ENCODE measurements at regions not wholly inside any gene's neighbourhood (a gene's known extent, or its start where the extent isn't known, plus 50 kb on each side); places are given as distances from the start of the nearest gene placed in this dataset.

GRCh38 chr9:126125177-126125576 lies 201.5 kb upstream of the MVB12B start:
- Histone ChIP-seq H2AFZ (ENCODE audit: low read length) (no peak overlapping the region), H3K23me2 (ENCODE audit: low read depth, low read length) (no peaks in the 10 kb centered on the region), H4K20me1 (replicated peaks in 1 of 2; ENCODE audit: control insufficient read depth in 1 of 2, insufficient read depth in 2 of 2, low read length in 2 of 2) (no peaks in the 10 kb centered on the region), H4K8ac (ENCODE audit: extremely low read depth, insufficient read depth, low read length) (no peak overlapping the region), H3K79me1 (ENCODE audit: low read depth, low read length) (no peaks in the 10 kb centered on the region), H3K4me3 (ENCODE audit: extremely low read depth in 1 of 4, insufficient read depth in 2 of 4, low read depth in 3 of 4, low read length in 4 of 4) (no peak overlapping the region), H2BK120ac (replicated peaks; ENCODE audit: low read depth, low read length) (no peak overlapping the region), H2BK15ac (ENCODE audit: low read length) (no peak overlapping the region), H3K27me3 (replicated peaks in 1 of 4; ENCODE audit: control insufficient read depth in 3 of 4, extremely low read depth in 1 of 4, insufficient read depth in 3 of 4, low read length in 3 of 4) (no peaks in the 10 kb centered on the region), H3K56ac (replicated peaks; ENCODE audit: insufficient read length, low read depth, low read length) (no peak overlapping the region), H2AK5ac (ENCODE audit: low read depth, low read length) (no peak overlapping the region), H3K9ac (replicated peaks in 1 of 4; ENCODE audit: extremely low read depth in 1 of 4, low read depth in 3 of 4, low read length in 3 of 4) (no peak overlapping the region), H3K14ac (ENCODE audit: insufficient read length) (no peak overlapping the region), H3K79me2 (ENCODE audit: control insufficient read depth in 1 of 2, insufficient read depth in 2 of 2, low read length in 2 of 2) (no peaks in the 10 kb centered on the region), H2BK12ac (ENCODE audit: low read depth, low read length) (no peak overlapping the region), H3K27ac (ENCODE audit: low read depth, low read length) (no peak overlapping the region), H3K9me3 (ENCODE audit: insufficient read depth in 2 of 2, low read depth in 1 of 2, low read length in 1 of 2) (no peaks in the 10 kb centered on the region), H4K91ac (replicated peaks; ENCODE audit: insufficient read length, low read length) (no peak overlapping the region), H3K23ac (ENCODE audit: insufficient read length) (no peak overlapping the region), H3K4ac (replicated peaks; ENCODE audit: insufficient read length, low read depth, low read length) (no peak overlapping the region), H2BK5ac (ENCODE audit: low read depth, low read length) (no peak overlapping the region), H2BK20ac (ENCODE audit: low read length) (no peak overlapping the region), H3K18ac (ENCODE audit: extremely low read depth, low read length) (no peak overlapping the region), H4K5ac (ENCODE audit: insufficient read length, low read depth, low read length) (no peak overlapping the region), H3K4me1 (replicated peaks in 1 of 4; ENCODE audit: control insufficient read depth in 3 of 4, insufficient read depth in 4 of 4, low read length in 3 of 4) (no peaks in the 10 kb centered on the region; a peak in 1 of 7 replicates), H3K36me3 (ENCODE audit: control insufficient read depth in 2 of 4, insufficient read depth in 4 of 4, low read length in 3 of 4) (no peaks in the 10 kb centered on the region), H3K4me2 (ENCODE audit: insufficient read depth in 1 of 2, low read depth in 2 of 2, low read length in 2 of 2) (no peak overlapping the region)
- ChIA-PET CTCF (ENCODE audit: partially characterized antibody) (interaction anchor here (1.2 kb wide), 1 partner anchor 15 kb away, joined by 3 read pairs; no protein-coding TSS in a partner anchor), POLR2A (ENCODE audit: partially characterized antibody) (no interaction called here)
- no peak for DNase-seq (ENCODE audit: low read depth in 1 of 2, low spot score in 2 of 2)
- no peak for FAIRE-seq
- WGBS, 2 experiments (ENCODE audit: extremely low coverage in 1 of 2, insufficient coverage in 1 of 2, insufficient read length in 1 of 2, insufficient replicate concordance in 2 of 2, low coverage in 1 of 2, low lambda C conversion rate in 2 of 2, missing lambda C conversion rate in 1 of 2) = 94% methylated on average over 8 of the region's 8 CpGs; no CpG with 5 or more reads in 1 of the 2 experiments
- no peak for TF ChIP-seq MAX (IDR thresholded peaks at IDR 0.05)
